HEK293T (cell line): ENCODE measurements at regions not wholly inside any gene's neighbourhood (a gene's known extent, or its start where the extent isn't known, plus 50 kb on each side); places are given as distances from the start of the nearest gene placed in this dataset.
A peak's percentile ranks its signal among the peaks of the same experiment; 100 is the strongest.

ENCODE experiments used
- CTCF ChIA-PET: fragments of 350-600 bp; formaldehyde crosslinking; extraction: SDS; loops from one replicate; lab custom pipeline; 2021; ENCODE audit warnings: antibody characterized with exemption, inconsistent platforms; lab: Yijun Ruan, JAX
- POLR2A ChIA-PET: fragments of 350-600 bp; formaldehyde crosslinking; extraction: SDS; loops from one replicate; lab custom pipeline; 2020; ENCODE audit warnings: antibody characterized with exemption, inconsistent platforms; lab: Yijun Ruan, JAX
- DNase-seq: peaks from one replicate; pipeline ENCODE4 v3.0.0; 2012; ENCODE audit warnings: mixed read lengths; ENCODE audit errors: extremely low spot score
- ARNT ChIP-seq: fragments of 450-650 bp; IDR thresholded peaks from 2 replicates; pipeline ENCODE4 v1.6.1; 2017; ENCODE audit warnings: mild to moderate bottlenecking
- BHLHE40 ChIP-seq: fragments of 450-650 bp; IDR thresholded peaks from 2 replicates; pipeline ENCODE4 v1.6.1; 2016; ENCODE audit warnings: mild to moderate bottlenecking, moderate library complexity, borderline replicate concordance
- CTBP1 ChIP-seq: fragments of 450-650 bp; IDR thresholded peaks from 2 replicates; pipeline ENCODE4 v1.6.1; 2016; ENCODE audit warnings: borderline replicate concordance
- ELF4 ChIP-seq: fragments of 450-650 bp; IDR thresholded peaks from 2 replicates; pipeline ENCODE4 v1.6.1; 2017; ENCODE audit warnings: antibody characterized with exemption
- FOXA1 ChIP-seq: fragments of 450-650 bp; IDR thresholded peaks from 2 replicates; pipeline ENCODE4 v1.6.1; 2016; ENCODE audit warnings: mild to moderate bottlenecking
- FOXK2 ChIP-seq: fragments of 450-650 bp; IDR thresholded peaks from 2 replicates; pipeline ENCODE4 v1.6.1; 2016; ENCODE audit warnings: mild to moderate bottlenecking
- FOXM1 ChIP-seq: fragments of 450-650 bp; IDR thresholded peaks from 2 replicates; pipeline ENCODE4 v1.6.1; 2017; ENCODE audit warnings: mild to moderate bottlenecking, borderline replicate concordance
- HDGF ChIP-seq: fragments of 450-650 bp; IDR thresholded peaks from 2 replicates; pipeline ENCODE4 v1.6.1; 2017; ENCODE audit warnings: antibody characterized with exemption, borderline replicate concordance
- L3MBTL2 ChIP-seq: fragments of 450-650 bp; conservative IDR thresholded peaks from 2 replicates; pipeline ENCODE4 v1.6.1; 2016; ENCODE audit warnings: mild to moderate bottlenecking
- LEF1 ChIP-seq: fragments of 450-650 bp; IDR thresholded peaks from 2 replicates; pipeline ENCODE4 v1.6.1; 2017; ENCODE audit warnings: mild to moderate bottlenecking, borderline replicate concordance
- NFRKB ChIP-seq: fragments of 450-650 bp; IDR thresholded peaks from 2 replicates; pipeline ENCODE4 v1.6.1; 2016; ENCODE audit warnings: mild to moderate bottlenecking, moderate library complexity
- SP1 ChIP-seq: fragments of 450-650 bp; IDR thresholded peaks from 2 replicates; pipeline ENCODE4 v1.6.1; 2017
- SUZ12 ChIP-seq: fragments of 450-650 bp; IDR thresholded peaks from 2 replicates; pipeline ENCODE4 v1.6.1; 2016; ENCODE audit warnings: mild to moderate bottlenecking
- TARDBP ChIP-seq: fragments of 450-650 bp; IDR thresholded peaks from 2 replicates; pipeline ENCODE4 v1.6.1; 2016
- ZNF384 ChIP-seq: fragments of 450-650 bp; IDR thresholded peaks from 2 replicates; pipeline ENCODE4 v1.6.1; 2016
- TF ChIP-seq, protein P1 (sequence below): fragments of 450-650 bp; IDR thresholded peaks from 2 replicates; pipeline ENCODE4 v1.6.1; 2016

GRCh38 chr12:34396861-34397590 lies 374.7 kb downstream of the ALG10 start:
- CTCF ChIA-PET: no interaction called here
- DNase-seq: no peak
- TF ChIP-seq FOXM1 (no peak), ZNF384 (no peak), HDGF (no peak), ARNT (no peak), L3MBTL2 (no peak), TARDBP (no peak), BHLHE40 (no peak), SP1 (no peak), LEF1 (no peak), SUZ12 (no peak), CTBP1 (no peak), FOXA1 (no peak)
- TF ChIP-seq, protein P1, sequence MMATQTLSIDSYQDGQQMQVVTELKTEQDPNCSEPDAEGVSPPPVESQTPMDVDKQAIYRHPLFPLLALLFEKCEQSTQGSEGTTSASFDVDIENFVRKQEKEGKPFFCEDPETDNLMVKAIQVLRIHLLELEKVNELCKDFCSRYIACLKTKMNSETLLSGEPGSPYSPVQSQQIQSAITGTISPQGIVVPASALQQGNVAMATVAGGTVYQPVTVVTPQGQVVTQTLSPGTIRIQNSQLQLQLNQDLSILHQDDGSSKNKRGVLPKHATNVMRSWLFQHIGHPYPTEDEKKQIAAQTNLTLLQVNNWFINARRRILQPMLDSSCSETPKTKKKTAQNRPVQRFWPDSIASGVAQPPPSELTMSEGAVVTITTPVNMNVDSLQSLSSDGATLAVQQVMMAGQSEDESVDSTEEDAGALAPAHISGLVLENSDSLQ: no peak
- POLR2A ChIA-PET: no interaction called here

DNA sequence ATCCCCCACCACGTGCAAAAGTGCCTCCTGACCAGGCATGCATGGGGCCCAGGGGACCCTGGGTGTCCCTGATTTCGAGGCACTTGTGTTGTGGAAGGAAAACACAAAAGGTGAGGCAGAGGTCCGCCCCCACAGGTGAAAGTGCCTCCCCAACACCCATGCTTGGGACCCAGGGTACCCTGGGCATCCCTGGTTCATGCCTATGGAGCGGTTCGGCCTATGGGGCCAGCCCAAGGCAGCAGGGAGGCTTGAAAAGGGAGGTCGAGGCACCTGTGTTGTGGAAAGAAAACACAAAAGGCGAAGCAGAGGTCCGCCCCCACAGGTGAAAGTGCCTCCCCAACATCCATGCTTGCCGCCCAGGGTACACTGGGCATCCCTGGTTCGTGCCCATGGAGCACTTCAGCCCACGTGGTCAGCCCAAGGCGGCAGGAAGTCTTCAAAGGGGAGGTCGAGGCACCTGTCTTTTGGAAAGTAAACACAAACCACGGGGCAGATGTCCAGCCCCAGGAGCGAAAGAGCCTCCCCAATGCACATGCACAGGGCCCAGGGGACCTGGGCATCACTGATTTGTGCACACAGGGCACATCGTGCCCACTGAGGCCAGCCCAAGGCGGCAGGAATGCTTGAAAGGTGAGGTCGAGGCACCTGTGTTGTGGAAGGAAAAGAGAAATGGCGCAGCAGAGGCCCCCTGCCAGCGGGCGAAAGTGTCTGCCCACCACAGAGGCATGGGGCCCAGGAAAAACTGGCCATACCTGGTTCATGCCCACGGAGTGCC lies 375.5 kb downstream of the ALG10 start:
- no peak for TF ChIP-seq LEF1
- no peak for TF ChIP-seq FOXA1
- TF ChIP-seq FOXM1: no peak
- TF ChIP-seq NFRKB: no peak
- TF ChIP-seq TARDBP: no peak
- TF ChIP-seq ZNF384: no peak
- no peak for TF ChIP-seq SUZ12
- no peak for TF ChIP-seq BHLHE40
- TF ChIP-seq ELF4: no peak
- no peak for TF ChIP-seq L3MBTL2
- TF ChIP-seq, protein P1: no peak
- no peak for TF ChIP-seq CTBP1
- TF ChIP-seq SP1: no peak
- TF ChIP-seq ARNT: no peak
- TF ChIP-seq FOXK2: no peak
- no peak for TF ChIP-seq HDGF
- ChIA-PET POLR2A (no interaction called here), CTCF (no interaction called here)
- no peak for DNase-seq

DNA sequence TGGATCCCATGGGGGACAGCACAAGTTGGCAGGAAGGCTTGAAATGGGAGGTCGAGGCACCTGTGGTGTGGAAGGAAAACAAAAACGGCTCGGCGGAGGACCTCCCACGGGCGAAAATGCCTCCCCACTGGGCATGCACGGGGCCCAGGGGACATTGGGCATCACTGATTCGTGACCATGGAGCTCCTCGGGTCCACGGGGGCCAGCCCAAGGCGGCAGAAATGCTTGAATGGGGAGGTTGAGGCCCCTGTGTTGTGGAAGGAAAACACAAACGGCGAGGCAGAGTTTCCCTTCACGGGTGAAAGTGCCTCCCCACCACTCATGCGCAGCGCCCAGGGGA lies 376.0 kb downstream of the ALG10 start:
- ChIA-PET CTCF (no interaction called here), POLR2A (no interaction called here)
- TF ChIP-seq LEF1 (no peak), ZNF384 (no peak), CTBP1 (no peak), L3MBTL2 (no peak), SP1 (no peak), BHLHE40 (no peak), TARDBP (no peak), FOXK2 (no peak), HDGF (no peak), FOXA1 (no peak), ARNT (no peak)
- no peak for DNase-seq

DNA sequence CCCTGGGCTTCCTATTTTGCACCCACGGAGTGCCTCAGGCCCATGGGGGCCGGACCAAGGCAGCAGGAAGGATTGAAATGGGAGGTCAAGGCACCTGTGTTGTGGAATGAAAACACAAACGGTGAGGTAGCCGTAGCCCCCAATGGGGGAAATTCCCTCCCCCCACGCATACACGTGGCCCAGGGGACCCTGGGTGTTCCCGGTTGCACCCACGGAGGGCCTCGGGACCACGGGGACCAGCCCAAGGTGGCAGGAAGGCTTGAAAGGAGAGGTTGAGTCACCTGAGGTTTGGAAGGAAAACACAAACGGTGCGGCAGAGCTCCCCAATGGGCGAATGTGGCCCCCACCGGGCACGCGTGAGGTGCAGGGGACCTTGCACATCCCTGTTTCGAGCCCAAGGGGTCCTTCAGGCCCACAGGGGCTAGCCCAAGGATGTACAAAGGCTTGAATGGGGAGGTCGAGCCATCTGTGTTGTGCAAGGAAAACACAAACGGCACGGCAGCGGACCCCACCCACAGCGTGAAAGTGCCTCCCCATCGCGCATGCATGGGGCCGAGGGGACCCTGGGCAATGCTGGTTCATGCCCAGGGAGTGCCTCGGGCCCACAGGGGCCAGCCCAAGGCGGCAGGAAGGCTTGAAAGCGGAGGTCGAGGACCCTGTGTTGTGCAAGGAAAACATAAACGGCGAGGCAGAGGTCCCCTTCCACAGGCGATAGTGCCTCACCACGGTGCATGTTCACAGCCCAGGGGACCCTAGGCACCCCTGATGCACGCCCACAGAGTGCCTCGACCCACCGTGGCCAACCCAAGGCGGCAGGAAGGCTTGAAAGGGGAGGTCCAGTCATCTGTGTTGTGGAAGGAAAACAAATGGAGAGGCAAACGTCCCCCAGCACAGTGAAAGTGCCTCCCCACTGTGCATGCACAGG lies 376.7 kb downstream of the ALG10 start:
- CTCF ChIA-PET: no interaction called here
- POLR2A ChIA-PET: no interaction called here
- no peak for DNase-seq
- TF ChIP-seq FOXA1: no peak
- TF ChIP-seq FOXK2: no peak
- TF ChIP-seq, protein P1: no peak
- no peak for TF ChIP-seq FOXM1
- TF ChIP-seq NFRKB: no peak

- TF ChIP-seq NFRKB (no peak), SUZ12 (no peak), CTBP1 (no peak), FOXM1 (no peak), FOXK2 (no peak), FOXA1 (no peak), ELF4 (no peak), ZNF384 (no peak), SP1 (no peak), ARNT (no peak), TARDBP (no peak), LEF1 (no peak), BHLHE40 (no peak), L3MBTL2 (no peak), HDGF (no peak)
- TF ChIP-seq, protein P1: no peak
- ChIA-PET POLR2A (no interaction called here), CTCF (no interaction called here)
- DNase-seq: peak; percentile 0
These were observed 377.5 kb downstream of the ALG10 start for GRCh38 chr12:34399631-34400410.
